Activated B cell treated with CpG ODN at 0.5 μM for 24 hours (primary cell): ENCODE measurements at regions not wholly inside any gene's neighbourhood (a gene's known extent, or its start where the extent isn't known, plus 50 kb on each side); places are given as distances from the start of the nearest gene placed in this dataset.

Experiments
- ATAC-seq: fragments of 200-7000 bp; cut with Tn5 transposase; one replicate; pipeline ENCODE4 v1.10.0; 2021; ENCODE audit warnings: low read depth, mild to moderate bottlenecking, moderate library complexity
- CTCF ChIA-PET: fragments of 350-600 bp; sonication (Branson Sonifier 250); formaldehyde crosslinking; loops from one replicate; lab custom pipeline; 2021; ENCODE audit warnings: antibody characterized with exemption; lab: Charles Lee
- POLR2A ChIA-PET: fragments of 350-600 bp; sonication (Branson Sonifier 250); formaldehyde crosslinking; loops from one replicate; lab custom pipeline; 2021; ENCODE audit warnings: antibody characterized with exemption; lab: Charles Lee
- DNase-seq: peaks from one replicate; pipeline ENCODE4 v3.0.0; 2022
- H3K27ac Mint-ChIP-seq: one replicate; pipeline ENCODE4 v1.8.0; 2020; ENCODE audit warnings: mixed read lengths
- H3K27me3 Mint-ChIP-seq: one replicate; pipeline ENCODE4 v1.8.0; 2021; ENCODE audit warnings: mixed read lengths
- H3K36me3 Mint-ChIP-seq: one replicate; pipeline ENCODE4 v1.8.0; 2021; ENCODE audit warnings: low read depth, mixed read lengths
- H3K4me1 Mint-ChIP-seq: one replicate; pipeline ENCODE4 v1.8.0; 2021; ENCODE audit warnings: mixed read lengths
- H3K4me3 Mint-ChIP-seq: one replicate; pipeline ENCODE4 v1.8.0; 2020; ENCODE audit warnings: mild to moderate bottlenecking, mixed read lengths
- H3K9me3 Mint-ChIP-seq: one replicate; pipeline ENCODE4 v1.8.0; 2020; ENCODE audit warnings: mixed read lengths
- intact Hi-C: fragments of 100-400 bp; cut with micrococcal nuclease; formaldehyde crosslinking; loops from one replicate; pipeline ENCODE4 v1.15.1; 2024
- TF ChIP-seq, protein P1 (sequence below): fragments of 200-600 bp; IDR thresholded peaks from one replicate; pipeline ENCODE4 v1.8.0; 2022; ENCODE audit warnings: antibody characterized with exemption, mild to moderate bottlenecking

DNA sequence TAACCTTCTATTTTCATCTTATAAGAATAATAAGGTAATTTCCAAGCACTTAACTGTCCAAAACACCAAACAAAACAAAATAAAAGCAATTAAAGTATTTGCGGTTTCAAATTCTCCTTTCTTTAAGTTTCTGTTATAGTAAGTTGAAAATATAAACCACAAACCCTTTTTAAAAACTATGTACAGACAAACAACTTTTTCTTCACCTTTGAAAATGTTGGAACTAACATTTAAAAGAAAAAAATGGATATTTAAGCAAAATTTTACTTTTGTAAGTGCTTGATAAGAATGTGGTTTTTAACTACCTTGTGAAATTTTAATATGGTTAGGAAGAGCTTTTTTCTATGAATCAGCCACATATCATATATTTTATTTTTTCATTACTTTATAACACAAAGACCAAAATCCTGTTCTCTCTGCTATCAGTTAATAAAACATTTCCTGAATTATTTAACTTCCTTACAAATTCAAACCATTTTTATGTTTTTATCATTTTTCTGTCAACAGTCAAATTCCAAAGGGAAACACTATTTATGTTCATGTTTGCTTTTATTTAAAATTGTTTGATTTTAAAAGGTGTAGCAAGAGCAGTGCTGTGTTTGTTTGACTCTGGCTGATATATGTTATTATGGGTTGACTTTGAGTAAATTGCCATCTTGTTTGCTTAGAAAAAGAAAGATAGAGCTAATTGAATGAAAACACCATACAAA, 554.1 kb upstream of the KLHL1 start:
- Mint-ChIP-seq H3K4me1 (no peaks in the 10 kb centered on the region), H3K4me3 (no peak overlapping the region), H3K36me3 (no peaks in the 10 kb centered on the region), H3K9me3 (no peaks in the 10 kb centered on the region), H3K27me3 (no peaks in the 10 kb centered on the region), H3K27ac (no peak overlapping the region)
- TF ChIP-seq, protein P1, sequence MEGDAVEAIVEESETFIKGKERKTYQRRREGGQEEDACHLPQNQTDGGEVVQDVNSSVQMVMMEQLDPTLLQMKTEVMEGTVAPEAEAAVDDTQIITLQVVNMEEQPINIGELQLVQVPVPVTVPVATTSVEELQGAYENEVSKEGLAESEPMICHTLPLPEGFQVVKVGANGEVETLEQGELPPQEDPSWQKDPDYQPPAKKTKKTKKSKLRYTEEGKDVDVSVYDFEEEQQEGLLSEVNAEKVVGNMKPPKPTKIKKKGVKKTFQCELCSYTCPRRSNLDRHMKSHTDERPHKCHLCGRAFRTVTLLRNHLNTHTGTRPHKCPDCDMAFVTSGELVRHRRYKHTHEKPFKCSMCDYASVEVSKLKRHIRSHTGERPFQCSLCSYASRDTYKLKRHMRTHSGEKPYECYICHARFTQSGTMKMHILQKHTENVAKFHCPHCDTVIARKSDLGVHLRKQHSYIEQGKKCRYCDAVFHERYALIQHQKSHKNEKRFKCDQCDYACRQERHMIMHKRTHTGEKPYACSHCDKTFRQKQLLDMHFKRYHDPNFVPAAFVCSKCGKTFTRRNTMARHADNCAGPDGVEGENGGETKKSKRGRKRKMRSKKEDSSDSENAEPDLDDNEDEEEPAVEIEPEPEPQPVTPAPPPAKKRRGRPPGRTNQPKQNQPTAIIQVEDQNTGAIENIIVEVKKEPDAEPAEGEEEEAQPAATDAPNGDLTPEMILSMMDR, result no peak
- POLR2A ChIA-PET, result no interaction called here
- CTCF ChIA-PET, result no interaction called here
- DNase-seq (no peak), ATAC-seq (no peak)
- intact Hi-C loops, result no loop called here

DNA sequence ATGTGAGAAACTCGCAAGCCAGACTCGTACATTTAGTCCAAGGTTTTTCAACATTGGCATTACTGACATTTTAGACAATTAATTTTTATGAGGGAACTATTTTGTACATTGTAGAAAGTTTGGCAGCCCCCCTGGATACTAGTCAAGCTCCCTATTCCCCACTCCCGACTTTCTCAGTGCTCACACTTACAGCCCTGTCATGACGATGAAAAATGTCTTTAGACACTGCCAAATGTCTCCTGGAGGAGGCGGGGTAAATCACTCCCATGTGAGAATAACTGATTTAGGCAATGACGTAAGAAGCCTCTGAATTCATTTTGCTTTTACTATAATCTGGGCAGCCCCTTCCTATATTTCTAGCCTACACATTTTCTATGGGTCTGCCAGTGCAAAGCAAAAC, 535.8 kb upstream of the KLHL1 start:
- Mint-ChIP-seq H3K27ac (no peak overlapping the region), H3K9me3 (no peaks in the 10 kb centered on the region), H3K27me3 (no peaks in the 10 kb centered on the region), H3K36me3 (no peaks in the 10 kb centered on the region), H3K4me3 (no peak overlapping the region), H3K4me1 (no peaks in the 10 kb centered on the region)
- intact Hi-C loops, result no loop called here
- DNase-seq (no peak), ATAC-seq (no peak)
- POLR2A ChIA-PET, result no interaction called here
- CTCF ChIA-PET, result no interaction called here
- TF ChIP-seq, protein P1, result no peak

DNA sequence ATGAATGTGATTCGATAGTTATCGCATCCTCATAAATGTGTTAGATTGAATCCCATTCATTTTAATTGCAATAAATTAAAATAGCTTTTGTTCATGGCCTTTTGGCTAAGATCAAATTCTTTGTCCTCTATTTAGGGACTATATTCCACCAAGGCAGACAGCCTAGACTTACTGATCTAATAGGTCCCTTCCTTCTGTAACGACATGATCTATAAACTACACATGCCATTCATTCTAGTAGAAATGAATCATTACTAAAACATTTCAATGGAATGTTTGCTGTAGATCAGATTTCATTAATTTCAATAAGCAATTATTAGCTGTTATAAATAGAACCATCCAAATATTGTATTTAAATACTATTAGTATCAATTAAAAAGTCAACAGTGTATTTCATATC, 526.6 kb upstream of the KLHL1 start:
- POLR2A ChIA-PET, result no interaction called here
- no peak for ATAC-seq
- no peak overlapping the region for H3K27ac Mint-ChIP-seq
- no peaks in the 10 kb centered on the region for H3K4me1 Mint-ChIP-seq
- TF ChIP-seq, protein P1, result no peak
- intact Hi-C loops, result no loop called here
- H3K27me3 Mint-ChIP-seq, result no peaks in the 10 kb centered on the region
- DNase-seq, result no peak
- H3K4me3 Mint-ChIP-seq, result no peak overlapping the region
- H3K36me3 Mint-ChIP-seq, result no peaks in the 10 kb centered on the region
- H3K9me3 Mint-ChIP-seq, result no peaks in the 10 kb centered on the region
- CTCF ChIA-PET, result no interaction called here

DNA sequence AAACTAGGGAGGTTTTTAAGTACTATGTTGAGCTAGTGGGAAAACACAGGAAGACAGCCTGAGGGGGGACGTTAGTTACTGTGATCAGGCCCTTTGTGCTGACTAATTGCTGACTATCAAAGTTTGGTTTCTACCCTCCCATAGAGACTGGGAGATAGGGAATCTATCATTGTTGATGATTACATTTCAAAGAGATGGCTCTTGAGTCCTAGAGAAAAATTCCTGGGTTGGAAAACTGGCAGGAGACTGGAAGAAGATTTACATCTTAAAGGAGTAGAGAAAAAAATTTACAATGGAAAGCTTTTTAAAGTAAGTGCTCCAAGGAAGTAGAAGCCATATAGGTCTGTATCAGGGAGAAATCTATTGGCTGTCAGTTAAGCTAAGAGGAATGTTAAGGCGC, 522.0 kb upstream of the KLHL1 start:
- Mint-ChIP-seq H3K9me3 (no peaks in the 10 kb centered on the region), H3K27me3 (no peaks in the 10 kb centered on the region), H3K27ac (no peak overlapping the region), H3K4me3 (no peak overlapping the region), H3K4me1 (no peaks in the 10 kb centered on the region), H3K36me3 (no peaks in the 10 kb centered on the region)
- intact Hi-C loops, result no loop called here
- ChIA-PET POLR2A (no interaction called here), CTCF (no interaction called here)
- ATAC-seq, result no peak
- no peak for DNase-seq
- TF ChIP-seq, protein P1, result no peak

DNA sequence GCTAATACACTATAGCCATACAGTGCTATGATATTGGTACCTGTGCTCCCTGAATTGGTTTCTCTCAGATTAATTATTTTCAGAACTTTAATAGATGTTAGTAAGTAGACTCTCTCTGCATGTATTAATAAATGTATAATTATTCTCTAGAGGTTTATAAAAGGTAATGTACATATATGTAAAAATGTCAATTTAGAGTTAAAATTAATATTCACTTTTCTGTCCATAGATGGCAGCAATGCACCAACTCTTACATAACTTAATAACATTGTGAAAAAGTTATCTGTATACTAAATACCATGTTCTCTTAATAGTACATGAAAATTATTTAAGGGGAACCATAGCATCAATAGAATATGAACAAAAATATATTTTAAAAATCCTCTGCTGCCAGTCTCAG, 515.0 kb upstream of the KLHL1 start:
- H3K27me3 Mint-ChIP-seq, result no peaks in the 10 kb centered on the region
- H3K36me3 Mint-ChIP-seq, result no peaks in the 10 kb centered on the region
- intact Hi-C loops, result loop anchor here (5.0 kb wide), 1 partner anchor 1254 kb away; no protein-coding TSS in a partner anchor
- no peak for DNase-seq
- H3K9me3 Mint-ChIP-seq, result no peaks in the 10 kb centered on the region
- H3K4me3 Mint-ChIP-seq, result no peak overlapping the region
- POLR2A ChIA-PET, result no interaction called here
- no peaks in the 10 kb centered on the region for H3K4me1 Mint-ChIP-seq
- no peak for ATAC-seq
- TF ChIP-seq, protein P1, result no peak
- H3K27ac Mint-ChIP-seq, result no peak overlapping the region
- CTCF ChIA-PET, result no interaction called here
